IMR-90 (cell line): ENCODE measurements at regions not wholly inside any gene's neighbourhood (a gene's known extent, or its start where the extent isn't known, plus 50 kb on each side); places are given as distances from the start of the nearest gene placed in this dataset.

Source experiments
- ATAC-seq: fragments of 200-7000 bp; cut with Tn5 transposase; 2 replicates; pipeline ENCODE4 v1.9.1; 2020; ENCODE audit warnings: low read depth, mild to moderate bottlenecking, moderate library complexity
- BruUV-seq: library from RNA; stranded (reverse); fragments of 400-500 nt; replicated peaks from 2 replicates; lab custom pipeline; 2021; lab: Mats Ljungman, UMichigan
- CTCF ChIA-PET: fragments of 300-600 bp; formaldehyde crosslinking; extraction: SDS; loops from one replicate; lab custom pipeline; 2021; ENCODE audit warnings: antibody characterized with exemption; lab: Yijun Ruan, JAX
- POLR2A ChIA-PET: fragments of 300-600 bp; sonication (Branson Sonifier 250); formaldehyde crosslinking; loops from one replicate; lab custom pipeline; 2022; ENCODE audit warnings: antibody characterized with exemption; ENCODE audit not compliant: unreplicated experiment; lab: Charles Lee
- DNase-seq: peaks from one replicate; pipeline ENCODE4 v3.0.0; 2013
- H2AFZ ChIP-seq: replicated peaks from 2 replicates; pipeline ENCODE3; 2013; ENCODE audit warnings: low read length, mild to moderate bottlenecking; ENCODE audit not compliant: poor library complexity
- H2AK5ac ChIP-seq: 2 replicates; pipeline ENCODE4 v1.6.1; 2013; ENCODE audit warnings: low read depth, low read length, inconsistent platforms
- H2AK9ac ChIP-seq: replicated peaks from 2 replicates; pipeline ENCODE3; 2013; ENCODE audit warnings: mild to moderate bottlenecking, low read depth, low read length, moderate library complexity; ENCODE audit not compliant: poor library complexity
- H2BK120ac ChIP-seq: 2 replicates; pipeline ENCODE4 v1.6.1; 2013; ENCODE audit warnings: low read depth, low read length, inconsistent platforms
- H2BK15ac ChIP-seq: 3 replicates; pipeline ENCODE4 v1.6.1; 2013; ENCODE audit warnings: low read depth, low read length, inconsistent platforms
- H2BK20ac ChIP-seq: 2 replicates; pipeline ENCODE4 v1.6.1; 2013; ENCODE audit warnings: low read depth, mild to moderate bottlenecking, inconsistent platforms, low read length, moderate library complexity
- H2BK5ac ChIP-seq: 2 replicates; pipeline ENCODE4 v1.6.1; 2013; ENCODE audit warnings: mild to moderate bottlenecking, low read depth, low read length, inconsistent platforms; ENCODE audit not compliant: poor library complexity, severe bottlenecking
- H3K14ac ChIP-seq: replicated peaks from 2 replicates; pipeline ENCODE4 v1.6.1; 2013; ENCODE audit warnings: low read depth, low read length, inconsistent platforms
- H3K18ac ChIP-seq: 2 replicates; pipeline ENCODE4 v1.6.1; 2013; ENCODE audit warnings: low read depth, low read length, control low read depth
- H3K23ac ChIP-seq: 2 replicates; pipeline ENCODE4 v1.6.1; 2013; ENCODE audit warnings: low read depth, low read length, inconsistent platforms
- H3K27ac ChIP-seq: 2 replicates; pipeline ENCODE4 v1.5.1; 2013; ENCODE audit warnings: mild to moderate bottlenecking, control low read depth, low read length; ENCODE audit not compliant: insufficient read depth
- H3K27me3 ChIP-seq: 2 replicates; pipeline ENCODE4 v1.6.1; 2013; ENCODE audit warnings: low read length; ENCODE audit not compliant: control insufficient read depth, insufficient read depth
- H3K36me3 ChIP-seq: 2 replicates; pipeline ENCODE4 v1.6.1; 2013; ENCODE audit warnings: low read length, mixed read lengths; ENCODE audit not compliant: control insufficient read depth, insufficient read depth
- H3K4ac ChIP-seq: 2 replicates; pipeline ENCODE4 v1.6.1; 2013; ENCODE audit warnings: low read depth, low read length, inconsistent platforms
- H3K4me1 ChIP-seq: 2 replicates; pipeline ENCODE4 v1.6.1; 2013; ENCODE audit warnings: low read length, mixed read lengths; ENCODE audit not compliant: control insufficient read depth, insufficient read depth
- H3K4me2 ChIP-seq: 2 replicates; pipeline ENCODE4 v1.6.1; 2013; ENCODE audit warnings: low read depth, mild to moderate bottlenecking, control low read depth, low read length, moderate library complexity
- H3K4me3 ChIP-seq: 2 replicates; pipeline ENCODE4 v1.5.1; 2013; ENCODE audit warnings: low read depth, mild to moderate bottlenecking, control low read depth, low read length, moderate library complexity; ENCODE audit not compliant: insufficient read depth
- H3K56ac ChIP-seq: 2 replicates; pipeline ENCODE4 v1.6.1; 2013; ENCODE audit warnings: low read length, inconsistent platforms; ENCODE audit not compliant: insufficient read depth; ENCODE audit errors: extremely low read depth
- H3K79me1 ChIP-seq, 2 experiments: 2 replicates each; pipeline ENCODE4 v1.6.1; 2013; ENCODE audit warnings: low read length in 2 of 2, inconsistent platforms in 1 of 2, low read depth in 1 of 2
- H3K9ac ChIP-seq: 2 replicates; pipeline ENCODE4 v1.6.1; 2013; ENCODE audit warnings: low read depth, low read length, control low read depth
- H3K9me1 ChIP-seq: 2 replicates; pipeline ENCODE4 v1.6.1; 2013; ENCODE audit warnings: low read length, inconsistent platforms; ENCODE audit not compliant: insufficient read depth
- H3K9me3 ChIP-seq: 2 replicates; pipeline ENCODE4 v1.6.1; 2013; ENCODE audit warnings: low read length; ENCODE audit not compliant: control insufficient read depth, insufficient read depth
- H4K20me1 ChIP-seq: 2 replicates; pipeline ENCODE4 v1.6.1; 2013; ENCODE audit warnings: low read length, inconsistent platforms; ENCODE audit not compliant: insufficient read depth
- H4K5ac ChIP-seq: 2 replicates; pipeline ENCODE4 v1.6.1; 2013; ENCODE audit warnings: mild to moderate bottlenecking, low read depth, low read length, control low read depth
- H4K8ac ChIP-seq, 2 experiments: 2 replicates each; pipeline ENCODE4 v1.6.1; 2013; ENCODE audit warnings: low read depth in 2 of 2, low read length in 2 of 2, control low read depth in 1 of 2, inconsistent platforms in 1 of 2
- H4K91ac ChIP-seq: 2 replicates; pipeline ENCODE4 v1.6.1; 2013; ENCODE audit warnings: low read depth, low read length, inconsistent platforms; ENCODE audit not compliant: insufficient read depth
- BHLHE40 ChIP-seq: fragments of 150-350 bp; IDR thresholded peaks from 2 replicates; pipeline ENCODE4 v1.6.1; 2016; ENCODE audit warnings: mild to moderate bottlenecking, low read depth, low read length
- FOS ChIP-seq: fragments of 150-350 bp; IDR thresholded peaks from 2 replicates; pipeline ENCODE4 v1.6.1; 2016; ENCODE audit warnings: low read depth, low read length
- MAZ ChIP-seq: IDR thresholded peaks from 2 replicates; pipeline ENCODE4 v1.6.1; 2012; ENCODE audit warnings: low read depth, mild to moderate bottlenecking, low read length, improper control_type of control experiment, moderate library complexity, borderline replicate concordance
- RAD21 ChIP-seq: IDR thresholded peaks from 2 replicates; pipeline ENCODE4 v1.6.1; 2012; ENCODE audit warnings: low read length, improper control_type of control experiment
- SMC3 ChIP-seq: fragments of 150-350 bp; IDR thresholded peaks from 2 replicates; pipeline ENCODE4 v1.6.1; 2016; ENCODE audit warnings: low read depth, mild to moderate bottlenecking, antibody characterized with exemption, low read length, moderate library complexity
- WGBS, 2 experiments: methylation state at CpG; one replicate each; pipeline versions ENCODE4 v1.1.5 to v1.1.7; 2013; ENCODE audit warnings: missing lambda C conversion rate in 2 of 2; ENCODE audit not compliant: insufficient read length in 1 of 2; ENCODE audit errors: extremely low coverage in 2 of 2; 5-methylcytosine and 5-hydroxymethylcytosine counted together
- dilution Hi-C: fragments of 300-500 bp; cut with HindIII; formaldehyde crosslinking; loops from one replicate; pipeline ENCODE4 v1.14.3; 2018; ENCODE audit warnings: low sequenced_read_pairs; ENCODE audit not compliant: unreplicated experiment
- in situ Hi-C: fragments of 300-500 bp; cut with MboI; formaldehyde crosslinking; loops from 3 replicates; pipeline ENCODE4 v1.14.3; 2019; ENCODE audit warnings: low sequenced_read_pairs, inconsistent platforms, mixed read lengths
- intact Hi-C: fragments of 100-400 bp; cut with micrococcal nuclease; formaldehyde crosslinking; loops from 2 replicates; pipeline ENCODE4 v1.10.0; 2022
- TF ChIP-seq, protein P1 (sequence below): fragments of 150-350 bp; IDR thresholded peaks from 2 replicates; pipeline ENCODE4 v1.6.1; 2016; ENCODE audit warnings: low read depth, mild to moderate bottlenecking, low read length, moderate library complexity, borderline replicate concordance

DNA sequence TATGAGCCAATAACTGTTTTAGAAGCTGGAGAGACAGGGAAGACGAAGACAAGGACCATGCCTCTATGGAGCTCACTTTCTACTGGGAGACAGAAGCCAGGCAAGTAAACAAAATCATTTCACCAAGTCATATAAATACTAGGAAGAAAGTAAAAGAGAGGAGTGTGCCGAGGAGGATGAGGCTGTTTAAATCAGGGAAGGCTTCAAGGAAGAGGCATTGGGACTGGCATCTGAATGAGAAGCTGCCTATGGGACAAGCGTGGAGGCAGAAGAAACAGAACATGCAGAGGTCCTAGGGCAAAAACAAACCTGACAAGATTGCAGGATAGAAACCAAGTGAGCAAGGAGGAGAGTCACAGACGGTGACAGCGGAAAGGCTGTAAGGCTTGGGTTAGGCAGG is 68.1 kb upstream of the CPLX2 start:
- Histone ChIP-seq H3K79me1 (no peaks in the 10 kb centered on the region), H3K23ac (no peak overlapping the region), H2BK5ac (no peak overlapping the region), H3K9me3 (no peaks in the 10 kb centered on the region), H3K36me3 (no peaks in the 10 kb centered on the region), H4K91ac (no peak overlapping the region), H2AFZ (no peak overlapping the region), H2AK9ac (no peak overlapping the region), H3K4ac (no peak overlapping the region), H4K8ac (no peak overlapping the region), H3K27ac (no peak overlapping the region), H3K4me3 (no peak overlapping the region), H2BK120ac (no peak overlapping the region), H3K14ac (no peak overlapping the region), H3K9ac (no peak overlapping the region), H3K18ac (no peak overlapping the region), H3K9me1 (no peaks in the 10 kb centered on the region), H2BK15ac (no peak overlapping the region), H3K4me1 (no peaks in the 10 kb centered on the region), H3K4me2 (no peak overlapping the region), H2AK5ac (no peak overlapping the region), H4K5ac (no peak overlapping the region), H3K27me3 (peaks cover 11% of the 10 kb centered on the region), H2BK20ac (no peak overlapping the region), H3K56ac (no peak overlapping the region), H4K20me1 (no peaks in the 10 kb centered on the region)
- no TSS peak for BruUV-seq
- CTCF ChIA-PET, result no interaction called here
- dilution Hi-C loops, result no loop called here
- DNase-seq (no peak), ATAC-seq (no peak)
- in situ Hi-C loops, result no loop called here
- TF ChIP-seq, protein P1, sequence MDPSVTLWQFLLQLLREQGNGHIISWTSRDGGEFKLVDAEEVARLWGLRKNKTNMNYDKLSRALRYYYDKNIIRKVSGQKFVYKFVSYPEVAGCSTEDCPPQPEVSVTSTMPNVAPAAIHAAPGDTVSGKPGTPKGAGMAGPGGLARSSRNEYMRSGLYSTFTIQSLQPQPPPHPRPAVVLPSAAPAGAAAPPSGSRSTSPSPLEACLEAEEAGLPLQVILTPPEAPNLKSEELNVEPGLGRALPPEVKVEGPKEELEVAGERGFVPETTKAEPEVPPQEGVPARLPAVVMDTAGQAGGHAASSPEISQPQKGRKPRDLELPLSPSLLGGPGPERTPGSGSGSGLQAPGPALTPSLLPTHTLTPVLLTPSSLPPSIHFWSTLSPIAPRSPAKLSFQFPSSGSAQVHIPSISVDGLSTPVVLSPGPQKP, result no peak
- no peak for TF ChIP-seq SMC3
- no peak for TF ChIP-seq BHLHE40
- TF ChIP-seq FOS, result no peak
- TF ChIP-seq RAD21, result no peak
- no peak for TF ChIP-seq MAZ
- intact Hi-C loops, result no loop called here
- POLR2A ChIA-PET, result no interaction called here
- 31% methylated on average over 2 of the region's 5 CpGs; no CpG with 5 or more reads in 1 of the 2 experiments for WGBS, 2 experiments
